Trophoblast cell (in vitro differentiated cells and primary cell): ENCODE measurements at regions not wholly inside any gene's neighbourhood (a gene's known extent, or its start where the extent isn't known, plus 50 kb on each side); places are given as distances from the start of the nearest gene placed in this dataset.
"Not testable (repeated sequence)": the region's sequence is repeated elsewhere in the genome, so short reads cannot be mapped to it uniquely, and the experiment has no call there.

Experiments
- DNase-seq, 2 donors: peaks; one replicate each; pipeline ENCODE4 v3.0.0-alpha.2; 2016
- H2AFZ ChIP-seq: 2 replicates; pipeline ENCODE4 v1.6.1; 2013; ENCODE audit warnings: low read length, moderate library complexity, mild to moderate bottlenecking; ENCODE audit not compliant: insufficient read depth, poor library complexity
- H2AK5ac ChIP-seq: 2 replicates; pipeline ENCODE4 v1.6.1; 2013; ENCODE audit warnings: mild to moderate bottlenecking, low read length
- H2BK120ac ChIP-seq: 2 replicates; pipeline ENCODE4 v1.6.1; 2013; ENCODE audit warnings: low read length, mild to moderate bottlenecking, moderate library complexity; ENCODE audit not compliant: insufficient read depth, poor library complexity
- H2BK12ac ChIP-seq: 2 replicates; pipeline ENCODE4 v1.6.1; 2013; ENCODE audit warnings: mild to moderate bottlenecking, low read length, moderate library complexity
- H2BK5ac ChIP-seq: 2 replicates; pipeline ENCODE4 v1.6.1; 2013; ENCODE audit warnings: low read length, low read depth, moderate library complexity, mild to moderate bottlenecking; ENCODE audit not compliant: poor library complexity
- H3K14ac ChIP-seq: 2 replicates; pipeline ENCODE4 v1.6.1; 2013; ENCODE audit warnings: mild to moderate bottlenecking, low read length
- H3K18ac ChIP-seq: 2 replicates; pipeline ENCODE4 v1.6.1; 2013; ENCODE audit warnings: mild to moderate bottlenecking, low read length
- H3K23ac ChIP-seq: 2 replicates; pipeline ENCODE4 v1.6.1; 2013; ENCODE audit warnings: low read length
- H3K27ac ChIP-seq: 2 replicates; pipeline ENCODE4 v1.5.1; 2013; ENCODE audit warnings: low read depth, mild to moderate bottlenecking, inconsistent platforms, low read length, moderate library complexity
- H3K27me3 ChIP-seq: 2 replicates; pipeline ENCODE4 v1.6.1; 2013; ENCODE audit warnings: inconsistent platforms, mild to moderate bottlenecking, low read length, moderate library complexity; ENCODE audit not compliant: insufficient read depth
- H3K36me3 ChIP-seq, 2 experiments: 1 replicate in 1 of 2; 2 replicates in 1 of 2; pipeline ENCODE4 v1.6.1; 2013; ENCODE audit warnings: low read length in 2 of 2, mild to moderate bottlenecking in 2 of 2, moderate library complexity in 1 of 2; ENCODE audit not compliant: insufficient read depth in 2 of 2, control insufficient read depth in 1 of 2
- H3K4ac ChIP-seq: 2 replicates; pipeline ENCODE4 v1.6.1; 2013; ENCODE audit warnings: low read depth, mild to moderate bottlenecking, low read length, moderate library complexity
- H3K4me1 ChIP-seq, 2 experiments: 1 replicate in 1 of 2; 2 replicates in 1 of 2; pipeline ENCODE4 v1.6.1; 2013; ENCODE audit warnings: low read length in 2 of 2, mild to moderate bottlenecking in 2 of 2, moderate library complexity in 1 of 2; ENCODE audit not compliant: insufficient read depth in 2 of 2, control insufficient read depth in 1 of 2
- H3K4me2 ChIP-seq: 2 replicates; pipeline ENCODE4 v1.6.1; 2013; ENCODE audit warnings: inconsistent platforms, mild to moderate bottlenecking, low read length, moderate library complexity
- H3K4me3 ChIP-seq: 2 replicates; pipeline ENCODE4 v1.5.1; 2013; ENCODE audit warnings: mild to moderate bottlenecking, low read depth, low read length, inconsistent platforms
- H3K79me1 ChIP-seq: one replicate; pipeline ENCODE4 v1.6.1; 2013; ENCODE audit warnings: low read length
- H3K79me2 ChIP-seq: 2 replicates; pipeline ENCODE4 v1.6.1; 2013; ENCODE audit warnings: low read length, mild to moderate bottlenecking; ENCODE audit not compliant: control insufficient read depth, insufficient read depth, poor library complexity
- H3K9ac ChIP-seq: 2 replicates; pipeline ENCODE4 v1.6.1; 2013; ENCODE audit warnings: mild to moderate bottlenecking, low read length
- H3K9me3 ChIP-seq: 2 replicates; pipeline ENCODE4 v1.6.1; 2013; ENCODE audit warnings: low read depth, mild to moderate bottlenecking, control low read depth, inconsistent platforms, low read length; ENCODE audit not compliant: insufficient read depth
- H4K12ac ChIP-seq: 2 replicates; pipeline ENCODE4 v1.6.1; 2013; ENCODE audit warnings: low read depth, mild to moderate bottlenecking, low read length, moderate library complexity
- H4K8ac ChIP-seq: 2 replicates; pipeline ENCODE4 v1.6.1; 2013; ENCODE audit warnings: low read depth, mild to moderate bottlenecking, low read length, moderate library complexity
- H4K91ac ChIP-seq: one replicate; pipeline ENCODE4 v1.6.1; 2013; ENCODE audit warnings: low read depth, mild to moderate bottlenecking, low read length, moderate library complexity
- WGBS: extraction: QIAGEN DNeasy Blood & Tissue Kit; methylation state at CpG from one replicate; pipeline ENCODE4 v1.1.7; 2013; ENCODE audit warnings: missing lambda C conversion rate; ENCODE audit not compliant: insufficient read length, insufficient coverage; ENCODE audit errors: extremely low coverage; 5-methylcytosine and 5-hydroxymethylcytosine counted together

- not testable (repeated sequence) for H3K27me3 ChIP-seq, H3K4ac ChIP-seq, DNase-seq, H3K9me3 ChIP-seq, H2BK5ac ChIP-seq, H3K79me2 ChIP-seq, H3K79me1 ChIP-seq, H3K36me3 ChIP-seq, H3K18ac ChIP-seq, H3K27ac ChIP-seq, H2AFZ ChIP-seq, H3K4me1 ChIP-seq, H4K8ac ChIP-seq, H4K91ac ChIP-seq, H4K12ac ChIP-seq, H3K14ac ChIP-seq, H3K23ac ChIP-seq, H3K4me3 ChIP-seq, H2BK12ac ChIP-seq, H3K9ac ChIP-seq, H2AK5ac ChIP-seq, H3K4me2 ChIP-seq, H2BK120ac ChIP-seq
- no CpG with 5 or more reads among the region's 13 CpGs for WGBS
Measured at GRCh38 chr15:22282794-22283533, 175.7 kb upstream of the GOLGA6L22 start.

DNA sequence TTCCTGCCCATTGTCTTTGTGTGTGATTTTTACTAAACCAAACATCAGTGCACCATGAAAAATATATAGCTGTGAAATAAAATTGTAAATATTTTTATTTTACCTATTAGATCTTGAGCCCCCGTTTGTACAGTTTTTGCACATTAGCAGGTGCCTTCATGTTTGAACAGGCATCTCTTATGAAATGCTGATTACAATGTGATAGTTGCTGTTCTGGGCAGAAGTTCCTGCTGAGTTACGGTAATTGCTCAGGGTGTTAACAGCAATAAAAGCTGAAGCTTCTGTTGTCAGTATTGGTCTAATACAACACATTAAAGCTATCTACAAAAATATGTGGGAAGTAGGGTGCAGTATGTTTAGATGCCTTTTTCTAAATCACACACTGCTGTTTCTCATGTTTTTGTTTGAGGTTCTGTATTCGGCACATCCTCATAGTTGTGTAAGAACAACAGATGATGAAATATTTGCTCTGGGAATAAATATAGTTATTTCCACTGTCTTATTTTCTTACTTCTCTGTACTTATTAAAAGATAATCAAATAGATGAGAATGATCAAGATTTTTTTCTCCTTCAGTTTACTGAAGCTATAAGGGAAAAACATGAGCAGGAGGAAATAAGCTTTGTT lies 173.8 kb upstream of the GOLGA6L22 start:
- H2BK12ac ChIP-seq, H3K4me3 ChIP-seq, H2AFZ ChIP-seq, H3K9me3 ChIP-seq, H3K79me2 ChIP-seq, H3K27ac ChIP-seq, H3K4me2 ChIP-seq, DNase-seq, H3K9ac ChIP-seq, H4K91ac ChIP-seq, H2BK120ac ChIP-seq, H3K18ac ChIP-seq, H2BK5ac ChIP-seq, H3K79me1 ChIP-seq, H4K8ac ChIP-seq, H3K4me1 ChIP-seq, H3K36me3 ChIP-seq, H3K4ac ChIP-seq, H3K14ac ChIP-seq, H3K27me3 ChIP-seq, H3K23ac ChIP-seq, H4K12ac ChIP-seq, H2AK5ac ChIP-seq: not testable (repeated sequence)
- no CpG with 5 or more reads among the region's 3 CpGs for WGBS

DNA sequence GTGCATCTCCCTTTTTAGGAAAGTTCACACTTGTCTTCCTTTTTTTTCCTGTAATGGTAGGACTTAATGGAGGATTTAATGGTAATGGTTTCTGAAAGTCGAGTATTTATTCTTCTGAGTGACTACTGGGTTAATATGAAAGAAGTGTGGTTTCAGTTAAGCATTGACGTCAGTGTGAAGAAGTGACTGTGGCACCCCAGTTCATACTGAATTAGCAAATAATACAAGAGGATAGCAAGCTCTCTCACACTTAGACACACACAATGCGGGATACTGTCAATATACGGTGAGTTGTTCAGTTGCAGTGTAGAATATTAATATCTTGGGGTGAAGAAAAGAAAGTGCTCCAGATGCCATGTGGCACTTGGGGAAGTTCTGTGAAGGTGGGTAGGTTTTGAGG lies 167.6 kb upstream of the GOLGA6L22 start:
- not testable (repeated sequence) for H3K4me3 ChIP-seq, H3K4me1 ChIP-seq, H2AFZ ChIP-seq, H2BK5ac ChIP-seq, H4K91ac ChIP-seq, H3K27ac ChIP-seq, H3K79me1 ChIP-seq, H4K12ac ChIP-seq, H3K9ac ChIP-seq, H3K4ac ChIP-seq, H3K36me3 ChIP-seq, H3K27me3 ChIP-seq, H3K79me2 ChIP-seq, H3K9me3 ChIP-seq, H3K14ac ChIP-seq, H2BK12ac ChIP-seq, H3K4me2 ChIP-seq, H3K18ac ChIP-seq, H3K23ac ChIP-seq, DNase-seq, H4K8ac ChIP-seq, H2AK5ac ChIP-seq, H2BK120ac ChIP-seq
- no CpG with 5 or more reads among the region's 4 CpGs for WGBS

DNA sequence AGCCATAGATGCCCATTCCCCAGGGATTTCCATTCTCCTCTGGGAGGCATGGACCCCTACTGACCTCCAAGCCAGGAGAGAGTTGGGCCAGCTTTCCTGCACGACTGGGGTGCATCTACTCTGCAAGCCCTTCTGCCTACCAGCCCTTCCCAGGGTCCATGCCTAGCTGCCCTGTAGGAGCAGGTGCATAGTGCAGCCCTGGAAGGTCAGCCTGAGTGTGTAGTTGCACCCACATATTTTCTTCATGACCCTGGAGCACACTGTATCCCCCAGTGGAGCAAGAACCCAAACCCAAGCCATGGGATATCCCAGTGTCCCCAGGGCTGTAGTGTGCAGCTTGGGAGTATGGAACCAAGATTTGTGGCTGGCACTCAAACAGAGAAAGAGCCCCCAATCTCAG lies 155.6 kb upstream of the GOLGA6L22 start:
- not testable (repeated sequence) for H4K91ac ChIP-seq, H3K36me3 ChIP-seq, H3K79me2 ChIP-seq, H3K4me3 ChIP-seq, DNase-seq, H3K4ac ChIP-seq, H3K9ac ChIP-seq, H2BK120ac ChIP-seq, H3K14ac ChIP-seq, H3K23ac ChIP-seq, H3K27me3 ChIP-seq, H2BK5ac ChIP-seq, H3K9me3 ChIP-seq, H3K4me2 ChIP-seq, H3K18ac ChIP-seq, H2AK5ac ChIP-seq, H3K27ac ChIP-seq, H4K8ac ChIP-seq, H3K79me1 ChIP-seq, H2AFZ ChIP-seq, H3K4me1 ChIP-seq, H2BK12ac ChIP-seq, H4K12ac ChIP-seq
- no CpG with 5 or more reads among the region's 1 CpG for WGBS
